Endodermal cell (in vitro differentiated cells): ENCODE measurements at regions not wholly inside any gene's neighbourhood (a gene's known extent, or its start where the extent isn't known, plus 50 kb on each side); places are given as distances from the start of the nearest gene placed in this dataset.

Experiments
- DNase-seq: peaks from one replicate; pipeline ENCODE4 v3.0.0-alpha.2; 2017
- H3K27ac ChIP-seq: 2 replicates; pipeline ENCODE4 v1.5.1; 2013; ENCODE audit warnings: mild to moderate bottlenecking, low read depth, low read length, moderate library complexity
- H3K27me3 ChIP-seq: 2 replicates; pipeline ENCODE4 v1.6.1; 2013; ENCODE audit warnings: mild to moderate bottlenecking, low read length, moderate library complexity; ENCODE audit not compliant: insufficient read depth, control insufficient read depth, poor library complexity, severe bottlenecking
- H3K36me3 ChIP-seq: 2 replicates; pipeline ENCODE4 v1.7.0; 2013; ENCODE audit warnings: mild to moderate bottlenecking, low read length, moderate library complexity; ENCODE audit not compliant: control insufficient read depth, insufficient read depth
- H3K4me1 ChIP-seq: one replicate; pipeline ENCODE4 v1.7.0; 2013; ENCODE audit warnings: low read length; ENCODE audit not compliant: control insufficient read depth, insufficient read depth
- H3K4me3 ChIP-seq: 2 replicates; pipeline ENCODE4 v1.5.1; 2013; ENCODE audit warnings: mild to moderate bottlenecking, low read length, moderate library complexity
- H3K9ac ChIP-seq: 2 replicates; pipeline ENCODE4 v1.6.1; 2013; ENCODE audit warnings: mild to moderate bottlenecking, low read length, moderate library complexity; ENCODE audit not compliant: poor library complexity, severe bottlenecking; ENCODE audit errors: extremely low read depth
- H3K9me3 ChIP-seq: 2 replicates; pipeline ENCODE4 v1.6.1; 2013; ENCODE audit warnings: mild to moderate bottlenecking, low read length, moderate library complexity; ENCODE audit not compliant: control insufficient read depth
- H3K27ac Mint-ChIP-seq: 2 replicates; pipeline ENCODE4 v1.8.0; 2020; ENCODE audit warnings: mixed read lengths
- H3K27me3 Mint-ChIP-seq: 2 replicates; pipeline ENCODE4 v1.8.0; 2021; ENCODE audit warnings: mild to moderate bottlenecking, mixed read lengths; ENCODE audit not compliant: insufficient read depth
- H3K36me3 Mint-ChIP-seq: 2 replicates; pipeline ENCODE4 v1.8.0; 2020; ENCODE audit warnings: low read depth, mixed read lengths
- H3K4me1 Mint-ChIP-seq: 2 replicates; pipeline ENCODE4 v1.8.0; 2020; ENCODE audit warnings: mixed read lengths
- H3K4me3 Mint-ChIP-seq: 2 replicates; pipeline ENCODE4 v1.8.0; 2020; ENCODE audit warnings: mild to moderate bottlenecking, moderate library complexity, mixed read lengths
- H3K9me3 Mint-ChIP-seq: 2 replicates; pipeline ENCODE4 v1.8.0; 2020; ENCODE audit warnings: mild to moderate bottlenecking, mixed read lengths
- CTCF ChIP-seq: fragments of 200-600 bp; sonication (generic); conservative IDR thresholded peaks from 2 replicates; pipeline ENCODE4 v1.5.0; 2021; ENCODE audit warnings: antibody characterized with exemption, mild to moderate bottlenecking
- WGBS, 2 experiments: methylation state at CpG; one replicate each; pipeline versions ENCODE4 v1.1.5 to v1.1.7; 2013; ENCODE audit warnings: missing lambda C conversion rate in 2 of 2, mixed read lengths in 1 of 2; ENCODE audit not compliant: insufficient coverage in 1 of 2, insufficient read length in 1 of 2; 5-methylcytosine and 5-hydroxymethylcytosine counted together

GRCh38 chr12:19852100-19852855 is 413.0 kb downstream of the AEBP2 start:
- H3K27ac Mint-ChIP-seq, result no peak overlapping the region
- TF ChIP-seq CTCF, result no peak
- peaks cover 6% of the 10 kb centered on the region for H3K4me1 Mint-ChIP-seq
- Histone ChIP-seq H3K4me3 (no peak overlapping the region), H3K9me3 (peaks cover 7% of the 10 kb centered on the region), H3K9ac (no peak overlapping the region), H3K27ac (no peak overlapping the region), H3K36me3 (no peaks in the 10 kb centered on the region), H3K4me1 (no peaks in the 10 kb centered on the region), H3K27me3 (no peaks in the 10 kb centered on the region)
- no peak overlapping the region for H3K4me3 Mint-ChIP-seq
- no peak for DNase-seq
- no peaks in the 10 kb centered on the region for H3K27me3 Mint-ChIP-seq
- H3K36me3 Mint-ChIP-seq, result no peaks in the 10 kb centered on the region
- 92 to 94% methylated on average over 4 to 5 of the region's 5 CpGs for WGBS, 2 experiments
- H3K9me3 Mint-ChIP-seq, result peaks cover 5% of the 10 kb centered on the region

GRCh38 chr12:19855851-19856250 is 416.6 kb downstream of the AEBP2 start:
- Mint-ChIP-seq H3K4me1 (peaks cover 6% of the 10 kb centered on the region), H3K27me3 (no peaks in the 10 kb centered on the region), H3K27ac (no peak overlapping the region), H3K9me3 (peaks cover 19% of the 10 kb centered on the region), H3K4me3 (no peak overlapping the region), H3K36me3 (no peaks in the 10 kb centered on the region)
- Histone ChIP-seq H3K4me3 (no peak overlapping the region), H3K27me3 (no peaks in the 10 kb centered on the region), H3K36me3 (no peaks in the 10 kb centered on the region), H3K4me1 (no peaks in the 10 kb centered on the region), H3K9me3 (no peaks in the 10 kb centered on the region), H3K27ac (no peak overlapping the region), H3K9ac (no peak overlapping the region)
- no peak for TF ChIP-seq CTCF
- WGBS, 2 experiments, result 89 to 93% methylated on average over 4 of the region's 4 CpGs
- no peak for DNase-seq

- no peak overlapping the region for H3K27ac Mint-ChIP-seq
- no peaks in the 10 kb centered on the region for H3K36me3 ChIP-seq
- 85 to 100% methylated on average over 1 to 5 of the region's 5 CpGs for WGBS, 2 experiments
- TF ChIP-seq CTCF, result no peak
- no peak for DNase-seq
- no peaks in the 10 kb centered on the region for H3K27me3 ChIP-seq
- H3K4me3 Mint-ChIP-seq, result no peak overlapping the region
- peaks cover 6% of the 10 kb centered on the region for H3K4me1 Mint-ChIP-seq
- no peak overlapping the region for H3K9ac ChIP-seq
- H3K36me3 Mint-ChIP-seq, result no peaks in the 10 kb centered on the region
- H3K9me3 ChIP-seq, result no peaks in the 10 kb centered on the region
- H3K9me3 Mint-ChIP-seq, result peaks cover 21% of the 10 kb centered on the region
- no peaks in the 10 kb centered on the region for H3K4me1 ChIP-seq
- H3K27me3 Mint-ChIP-seq, result no peaks in the 10 kb centered on the region
- H3K4me3 ChIP-seq, result no peak overlapping the region
- no peak overlapping the region for H3K27ac ChIP-seq
Measured at GRCh38 chr12:19856389-19856788, 417.1 kb downstream of the AEBP2 start.
